ENCODE measurements at regions not wholly inside any gene's neighbourhood (a gene's known extent, or its start where the extent isn't known, plus 50 kb on each side); places are given as distances from the start of the nearest gene placed in this dataset.

DNA sequence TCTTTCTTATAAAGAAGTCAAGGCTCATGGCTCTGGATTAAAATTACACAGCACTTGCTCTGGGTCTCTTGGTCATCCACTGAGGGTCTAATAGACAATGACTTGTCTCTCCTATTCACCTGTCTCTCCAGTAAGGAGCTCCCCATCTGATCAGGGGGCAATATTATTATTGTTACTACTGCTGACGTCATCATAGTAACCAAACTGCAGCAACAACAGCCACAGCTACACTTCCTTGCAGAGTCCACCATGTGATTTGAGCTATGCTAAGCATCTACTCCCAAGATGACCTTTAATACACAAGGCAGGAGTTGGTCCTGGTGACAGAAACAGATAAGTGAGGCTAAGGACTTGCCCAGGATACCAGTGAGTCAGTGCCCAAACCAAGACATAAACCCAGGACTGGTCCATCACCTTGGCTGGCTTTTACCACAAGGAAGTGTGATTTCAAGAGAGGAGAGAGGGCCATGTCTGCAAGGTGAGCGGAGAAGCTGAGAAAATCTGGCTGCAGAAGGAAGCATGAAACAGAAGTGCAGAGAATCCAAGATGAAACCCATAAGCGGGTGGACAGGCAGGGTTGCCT is 602.5 kb downstream of the PTPRU start:
- Histone ChIP-seq H3K36me3 (ENCODE audit: control insufficient read depth in 2 of 2, insufficient read depth in 2 of 2, low read length in 2 of 2) (no peaks in the 10 kb centered on the region), H3K9ac (ENCODE audit: low read length in 2 of 2) (no peak overlapping the region), H3K4me1 (ENCODE audit: control insufficient read depth, insufficient read depth, low read length) (no peaks in the 10 kb centered on the region), H3K27ac (ENCODE audit: low read length) (no peak overlapping the region), H3K4me3 (ENCODE audit: low read length in 2 of 2) (no peak overlapping the region), H3K9me3 (ENCODE audit: control insufficient read depth in 2 of 2, low read length in 2 of 2) (peaks cover 6 to 7% of the 10 kb centered on the region in 2 donors), H3K27me3 (ENCODE audit: control insufficient read depth in 1 of 2, insufficient read depth in 2 of 2, low read length in 2 of 2) (peaks cover 9 to 17% of the 10 kb centered on the region in 2 donors)

DNA sequence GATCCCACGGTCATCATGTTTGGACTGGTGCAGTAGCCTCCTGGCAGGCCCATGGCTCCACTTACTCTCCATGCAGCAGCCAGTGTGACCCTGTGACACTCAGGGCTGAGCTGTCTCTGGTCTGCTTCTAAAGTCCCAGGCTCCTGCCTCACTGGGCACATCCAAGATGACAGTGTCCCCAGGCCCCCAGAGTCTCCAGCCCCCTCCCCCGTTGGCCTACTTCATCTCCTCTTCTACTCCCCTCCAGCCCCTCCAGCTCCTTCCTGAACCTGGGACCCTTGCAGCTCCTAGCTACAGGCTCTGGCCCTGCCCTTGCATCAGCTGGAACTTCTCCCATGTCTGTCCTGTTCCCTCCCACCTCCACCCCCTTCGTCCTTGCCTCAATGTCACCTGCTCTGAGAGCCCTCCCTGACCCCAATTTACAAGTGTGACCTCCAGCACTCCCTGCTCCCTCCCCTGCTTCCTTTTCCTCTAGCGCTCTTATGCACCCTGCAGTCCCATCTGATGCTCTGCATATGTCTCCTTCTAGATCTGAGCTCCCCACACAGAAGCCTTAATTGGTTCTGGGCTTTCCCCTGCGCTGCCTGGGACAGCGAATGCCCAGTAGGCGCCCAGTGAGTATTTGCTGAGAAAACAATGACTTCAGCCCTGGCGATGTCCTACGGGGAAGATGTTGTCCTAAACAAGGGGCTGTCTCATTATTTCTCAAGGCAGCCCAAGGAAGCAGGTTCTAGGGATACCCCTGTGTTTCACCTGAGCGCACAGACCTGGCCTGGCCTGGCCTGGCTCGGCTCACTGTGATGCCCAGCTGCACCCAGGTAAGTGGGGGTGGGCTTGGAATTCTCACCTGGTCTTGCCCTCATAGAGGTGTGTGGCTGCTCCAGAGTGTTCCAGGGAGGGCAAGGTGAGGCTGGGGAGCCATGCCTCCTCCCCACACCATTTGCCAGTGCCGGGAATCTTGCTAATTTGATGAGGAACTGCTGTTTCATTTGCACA is 600.6 kb downstream of the PTPRU start:
- H3K27me3 ChIP-seq (ENCODE audit: control insufficient read depth in 1 of 2, insufficient read depth in 2 of 2, low read length in 2 of 2), result peaks cover 12 to 21% of the 10 kb centered on the region in 2 donors

DNA sequence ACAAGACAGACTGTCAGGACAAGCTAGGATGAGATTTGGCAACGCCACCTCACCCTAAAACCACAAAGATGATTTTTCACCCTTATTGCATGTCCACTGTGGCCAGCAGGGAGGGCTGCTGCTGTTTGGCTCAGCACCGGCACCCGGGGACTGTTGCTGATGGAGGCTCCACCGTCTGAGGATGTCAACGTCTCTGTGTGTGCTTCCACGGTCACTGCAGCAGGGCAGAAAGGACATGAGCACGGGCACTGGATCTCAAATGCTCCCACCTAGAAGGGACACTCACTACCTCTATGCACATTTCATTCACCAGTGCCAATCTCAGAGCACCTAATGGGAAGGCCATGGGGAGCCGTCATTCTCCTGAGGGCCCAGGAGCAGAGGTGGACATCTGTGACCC is 599.6 kb downstream of the PTPRU start:
- no peaks in the 10 kb centered on the region for H3K36me3 ChIP-seq (ENCODE audit: control insufficient read depth in 2 of 2, insufficient read depth in 2 of 2, low read length in 2 of 2)
- H3K4me3 ChIP-seq (ENCODE audit: low read length in 2 of 2), result no peak overlapping the region
- H3K27ac ChIP-seq (ENCODE audit: low read length), result no peak overlapping the region
- H3K4me1 ChIP-seq (ENCODE audit: control insufficient read depth, insufficient read depth, low read length), result no peaks in the 10 kb centered on the region
- H3K9ac ChIP-seq (ENCODE audit: low read length in 2 of 2), result no peak overlapping the region
- peaks cover 0 to 2% of the 10 kb centered on the region in 2 donors for H3K9me3 ChIP-seq (ENCODE audit: control insufficient read depth in 2 of 2, low read length in 2 of 2)
- H3K27me3 ChIP-seq (ENCODE audit: control insufficient read depth in 1 of 2, insufficient read depth in 2 of 2, low read length in 2 of 2), result peaks cover 12 to 21% of the 10 kb centered on the region in 2 donors

More for the DNA sequence above, 600.6 kb downstream of the PTPRU start:
- no peaks in the 10 kb centered on the region for H3K4me1 ChIP-seq (ENCODE audit: control insufficient read depth, insufficient read depth, low read length)
- no peaks in the 10 kb centered on the region for H3K36me3 ChIP-seq (ENCODE audit: control insufficient read depth in 2 of 2, insufficient read depth in 2 of 2, low read length in 2 of 2)
- H3K9ac ChIP-seq (ENCODE audit: low read length in 2 of 2), result no peak overlapping the region
- H3K9me3 ChIP-seq (ENCODE audit: control insufficient read depth in 2 of 2, low read length in 2 of 2), result peaks cover 0 to 7% of the 10 kb centered on the region in 2 donors
- H3K4me3 ChIP-seq (ENCODE audit: low read length in 2 of 2), result no peak overlapping the region
- no peak overlapping the region for H3K27ac ChIP-seq (ENCODE audit: low read length)

DNA sequence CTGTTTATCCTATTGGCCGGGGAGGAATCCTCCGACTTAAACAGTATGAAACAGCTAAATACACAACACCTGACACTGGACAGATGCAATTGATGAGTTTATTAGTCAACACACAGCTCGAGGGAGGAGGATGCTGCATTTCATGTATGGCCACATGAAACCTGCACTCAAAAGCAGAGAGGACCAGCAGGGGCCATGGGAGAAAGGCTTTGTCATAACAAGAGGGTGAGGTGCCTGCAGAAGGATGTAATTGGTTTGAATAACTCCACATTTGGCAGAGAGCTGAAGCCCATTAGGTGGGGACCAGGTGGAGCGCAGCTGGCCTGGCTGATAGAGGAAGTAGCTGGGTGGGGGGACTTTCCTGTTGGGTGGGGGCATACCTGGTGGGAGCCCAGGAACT is 599.1 kb downstream of the PTPRU start:
- Histone ChIP-seq H3K4me3 (ENCODE audit: low read length in 2 of 2) (no peak overlapping the region), H3K4me1 (ENCODE audit: control insufficient read depth, insufficient read depth, low read length) (no peaks in the 10 kb centered on the region), H3K36me3 (ENCODE audit: control insufficient read depth in 2 of 2, insufficient read depth in 2 of 2, low read length in 2 of 2) (no peaks in the 10 kb centered on the region), H3K9ac (ENCODE audit: low read length in 2 of 2) (no peak overlapping the region), H3K27ac (ENCODE audit: low read length) (no peak overlapping the region), H3K9me3 (ENCODE audit: control insufficient read depth in 2 of 2, low read length in 2 of 2) (no peaks in the 10 kb centered on the region), H3K27me3 (ENCODE audit: control insufficient read depth in 1 of 2, insufficient read depth in 2 of 2, low read length in 2 of 2) (peaks cover 12 to 21% of the 10 kb centered on the region in 2 donors)

DNA sequence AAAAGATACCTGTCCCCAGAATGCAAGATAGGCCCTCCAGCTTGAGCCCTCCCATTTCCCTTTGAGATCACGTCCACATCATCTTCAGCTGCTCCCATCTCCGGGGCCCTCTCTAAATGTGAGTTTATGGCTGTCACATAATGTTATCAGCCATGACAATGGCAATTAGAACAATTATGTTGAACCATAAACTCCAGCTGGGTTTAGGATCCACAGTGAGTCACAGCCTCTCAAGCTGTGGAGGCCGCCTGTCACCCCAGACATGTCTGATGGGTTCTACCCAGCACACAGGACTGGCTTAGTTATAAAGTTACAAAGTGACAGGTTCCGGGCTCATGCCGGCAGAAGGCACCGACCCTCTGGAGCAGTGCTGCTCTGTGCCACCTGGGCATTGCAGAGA is 597.3 kb downstream of the PTPRU start:
- Histone ChIP-seq H3K4me3 (ENCODE audit: low read length in 2 of 2) (no peak overlapping the region), H3K4me1 (ENCODE audit: control insufficient read depth, insufficient read depth, low read length) (no peaks in the 10 kb centered on the region), H3K27me3 (ENCODE audit: control insufficient read depth in 1 of 2, insufficient read depth in 2 of 2, low read length in 2 of 2) (peaks cover 12 to 26% of the 10 kb centered on the region in 2 donors), H3K9ac (ENCODE audit: low read length in 2 of 2) (no peak overlapping the region), H3K9me3 (ENCODE audit: control insufficient read depth in 2 of 2, low read length in 2 of 2) (no peaks in the 10 kb centered on the region), H3K27ac (ENCODE audit: low read length) (no peak overlapping the region), H3K36me3 (ENCODE audit: control insufficient read depth in 2 of 2, insufficient read depth in 2 of 2, low read length in 2 of 2) (no peaks in the 10 kb centered on the region)

DNA sequence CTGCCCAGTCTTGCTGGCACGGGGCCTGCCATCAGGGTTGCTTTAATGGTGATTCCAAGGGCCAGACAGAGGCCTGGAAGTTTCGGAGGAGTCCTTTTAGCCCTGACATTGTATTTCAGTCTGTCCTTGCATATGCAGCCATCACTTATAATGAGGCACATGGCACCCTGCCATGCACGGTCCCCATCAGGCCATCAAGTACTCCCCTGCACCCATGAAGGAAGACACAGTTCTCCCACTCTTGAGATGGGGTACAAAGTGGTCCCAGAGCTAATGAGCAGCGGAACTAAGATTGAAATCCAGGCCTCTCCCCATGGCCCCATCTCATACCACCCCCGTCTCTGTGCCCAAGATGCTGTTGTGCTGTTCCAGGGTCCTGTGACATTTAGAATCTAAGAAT is 596.6 kb downstream of the PTPRU start:
- Histone ChIP-seq H3K36me3 (ENCODE audit: control insufficient read depth in 2 of 2, insufficient read depth in 2 of 2, low read length in 2 of 2) (no peaks in the 10 kb centered on the region), H3K9me3 (ENCODE audit: control insufficient read depth in 2 of 2, low read length in 2 of 2) (no peaks in the 10 kb centered on the region), H3K4me1 (ENCODE audit: control insufficient read depth, insufficient read depth, low read length) (no peaks in the 10 kb centered on the region), H3K9ac (ENCODE audit: low read length in 2 of 2) (no peak overlapping the region), H3K27me3 (ENCODE audit: control insufficient read depth in 1 of 2, insufficient read depth in 2 of 2, low read length in 2 of 2) (peaks cover 12 to 26% of the 10 kb centered on the region in 2 donors), H3K4me3 (ENCODE audit: low read length in 2 of 2) (no peak overlapping the region), H3K27ac (ENCODE audit: low read length) (no peak overlapping the region)

DNA sequence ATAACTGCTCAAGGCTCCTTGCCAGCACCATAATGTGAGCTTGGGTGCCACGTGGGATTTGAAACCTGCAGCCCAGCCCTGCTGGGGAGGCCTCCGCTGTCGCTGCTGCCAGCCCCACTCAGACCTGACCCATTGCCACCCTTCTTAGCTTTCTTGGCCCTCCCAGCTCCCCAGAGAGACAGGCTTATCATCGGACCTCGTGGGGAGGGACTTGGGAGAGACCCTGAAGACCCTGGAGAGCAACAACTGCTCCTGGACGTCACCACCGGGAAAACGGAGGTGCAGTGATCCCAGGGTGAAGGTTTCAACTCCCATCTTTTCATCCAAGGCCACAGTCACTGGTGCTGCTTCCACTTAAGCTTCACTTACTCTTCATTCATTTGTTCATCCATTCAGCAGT is 596.1 kb downstream of the PTPRU start:
- Histone ChIP-seq H3K4me1 (ENCODE audit: control insufficient read depth, insufficient read depth, low read length) (no peaks in the 10 kb centered on the region), H3K27me3 (ENCODE audit: control insufficient read depth in 1 of 2, insufficient read depth in 2 of 2, low read length in 2 of 2) (peaks cover 16 to 31% of the 10 kb centered on the region in 2 donors), H3K9me3 (ENCODE audit: control insufficient read depth in 2 of 2, low read length in 2 of 2) (no peaks in the 10 kb centered on the region), H3K36me3 (ENCODE audit: control insufficient read depth in 2 of 2, insufficient read depth in 2 of 2, low read length in 2 of 2) (no peaks in the 10 kb centered on the region), H3K27ac (ENCODE audit: low read length) (no peak overlapping the region), H3K4me3 (ENCODE audit: low read length in 2 of 2) (no peak overlapping the region), H3K9ac (ENCODE audit: low read length in 2 of 2) (no peak overlapping the region)

DNA sequence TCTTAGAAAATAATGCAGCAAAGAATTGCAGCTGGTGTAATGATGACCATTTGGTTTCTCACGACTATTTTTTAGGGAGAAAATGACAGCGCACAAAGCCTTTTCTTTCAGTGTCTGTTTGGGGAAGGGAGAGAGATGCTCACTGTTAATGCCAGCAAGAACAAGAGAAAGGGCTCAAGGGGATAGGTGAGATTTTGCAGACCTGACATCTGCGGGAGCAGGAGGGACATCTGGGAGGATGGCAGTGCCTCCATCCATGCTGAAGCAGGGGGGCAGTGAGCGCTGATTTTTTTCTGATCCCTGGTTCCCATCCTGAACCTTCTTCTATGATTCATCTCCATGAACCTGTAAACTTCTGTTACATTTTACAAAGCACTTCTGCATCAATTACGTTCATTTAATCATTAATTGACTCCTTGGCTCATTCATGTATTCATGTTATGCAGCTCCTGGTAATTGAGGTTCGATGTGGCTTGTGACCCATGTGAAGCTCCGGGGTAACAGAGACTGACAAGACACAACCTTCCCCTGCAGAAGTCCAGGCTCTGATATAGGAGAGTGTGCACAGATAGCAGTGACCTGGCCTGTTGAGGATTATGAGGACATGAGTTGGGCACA is 595.3 kb downstream of the PTPRU start:
- peaks cover 20 to 32% of the 10 kb centered on the region in 2 donors for H3K27me3 ChIP-seq (ENCODE audit: control insufficient read depth in 1 of 2, insufficient read depth in 2 of 2, low read length in 2 of 2)
- no peak overlapping the region for H3K4me3 ChIP-seq (ENCODE audit: low read length in 2 of 2)
- H3K36me3 ChIP-seq (ENCODE audit: control insufficient read depth in 2 of 2, insufficient read depth in 2 of 2, low read length in 2 of 2), result no peaks in the 10 kb centered on the region
- no peak overlapping the region for H3K27ac ChIP-seq (ENCODE audit: low read length)
- H3K4me1 ChIP-seq (ENCODE audit: control insufficient read depth, insufficient read depth, low read length), result no peaks in the 10 kb centered on the region
- no peak overlapping the region for H3K9ac ChIP-seq (ENCODE audit: low read length in 2 of 2)
- no peaks in the 10 kb centered on the region for H3K9me3 ChIP-seq (ENCODE audit: control insufficient read depth in 2 of 2, low read length in 2 of 2)

DNA sequence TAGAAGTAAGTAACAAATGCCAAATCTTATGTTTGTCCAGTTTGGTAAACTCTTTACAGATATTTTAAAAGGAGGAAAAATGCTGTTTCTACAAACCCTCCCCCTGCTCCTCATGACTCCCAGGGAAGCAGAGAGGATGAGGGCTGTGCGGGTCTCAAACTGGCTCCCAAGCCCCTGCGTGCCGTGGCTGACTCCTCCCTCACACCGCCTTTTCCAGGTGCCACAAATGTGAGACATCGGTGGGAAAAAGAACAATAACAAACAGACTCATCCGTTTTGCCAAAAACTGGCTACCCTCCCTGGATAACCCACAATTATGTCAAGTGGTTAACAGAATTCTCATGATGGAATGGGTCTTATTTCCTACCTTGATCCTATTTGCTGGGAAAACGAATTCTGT is 594.6 kb downstream of the PTPRU start:
- Histone ChIP-seq H3K36me3 (ENCODE audit: control insufficient read depth in 2 of 2, insufficient read depth in 2 of 2, low read length in 2 of 2) (no peaks in the 10 kb centered on the region), H3K27me3 (ENCODE audit: control insufficient read depth in 1 of 2, insufficient read depth in 2 of 2, low read length in 2 of 2) (peaks cover 22 to 29% of the 10 kb centered on the region in 2 donors), H3K9me3 (ENCODE audit: control insufficient read depth in 2 of 2, low read length in 2 of 2) (no peaks in the 10 kb centered on the region), H3K27ac (ENCODE audit: low read length) (no peak overlapping the region), H3K4me1 (ENCODE audit: control insufficient read depth, insufficient read depth, low read length) (no peaks in the 10 kb centered on the region), H3K4me3 (ENCODE audit: low read length in 2 of 2) (no peak overlapping the region), H3K9ac (ENCODE audit: low read length in 2 of 2) (no peak overlapping the region)

DNA sequence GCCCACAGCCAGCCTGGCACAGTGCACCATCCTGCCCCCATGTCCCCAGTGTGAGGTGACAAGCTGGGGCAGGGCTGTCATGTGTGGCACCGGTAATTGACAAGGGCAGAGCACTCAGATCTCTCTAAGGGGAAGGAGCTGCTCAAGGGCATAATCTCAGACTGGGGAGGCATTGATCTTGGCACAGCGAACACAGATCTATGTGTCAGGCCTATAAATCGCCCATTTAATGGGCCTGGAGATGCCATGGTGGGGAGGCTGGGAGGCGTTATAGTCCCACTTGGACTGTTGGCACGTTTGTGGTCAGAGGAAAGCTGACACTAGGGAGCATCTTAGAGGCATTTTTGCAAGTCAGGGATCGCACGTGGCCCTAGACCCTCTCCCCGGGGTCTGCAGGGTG is 594.1 kb downstream of the PTPRU start:
- no peak overlapping the region for H3K27ac ChIP-seq (ENCODE audit: low read length)
- no peak overlapping the region for H3K4me3 ChIP-seq (ENCODE audit: low read length in 2 of 2)
- no peaks in the 10 kb centered on the region for H3K36me3 ChIP-seq (ENCODE audit: control insufficient read depth in 2 of 2, insufficient read depth in 2 of 2, low read length in 2 of 2)
- H3K27me3 ChIP-seq (ENCODE audit: control insufficient read depth in 1 of 2, insufficient read depth in 2 of 2, low read length in 2 of 2), result peaks cover 20 to 27% of the 10 kb centered on the region in 2 donors
- H3K9ac ChIP-seq (ENCODE audit: low read length in 2 of 2), result no peak overlapping the region
- H3K4me1 ChIP-seq (ENCODE audit: control insufficient read depth, insufficient read depth, low read length), result no peaks in the 10 kb centered on the region
- H3K9me3 ChIP-seq (ENCODE audit: control insufficient read depth in 2 of 2, low read length in 2 of 2), result no peaks in the 10 kb centered on the region
